ENCODE measurements at regions not wholly inside any gene's neighbourhood (a gene's known extent, or its start where the extent isn't known, plus 50 kb on each side); places are given as distances from the start of the nearest gene placed in this dataset.

DNA sequence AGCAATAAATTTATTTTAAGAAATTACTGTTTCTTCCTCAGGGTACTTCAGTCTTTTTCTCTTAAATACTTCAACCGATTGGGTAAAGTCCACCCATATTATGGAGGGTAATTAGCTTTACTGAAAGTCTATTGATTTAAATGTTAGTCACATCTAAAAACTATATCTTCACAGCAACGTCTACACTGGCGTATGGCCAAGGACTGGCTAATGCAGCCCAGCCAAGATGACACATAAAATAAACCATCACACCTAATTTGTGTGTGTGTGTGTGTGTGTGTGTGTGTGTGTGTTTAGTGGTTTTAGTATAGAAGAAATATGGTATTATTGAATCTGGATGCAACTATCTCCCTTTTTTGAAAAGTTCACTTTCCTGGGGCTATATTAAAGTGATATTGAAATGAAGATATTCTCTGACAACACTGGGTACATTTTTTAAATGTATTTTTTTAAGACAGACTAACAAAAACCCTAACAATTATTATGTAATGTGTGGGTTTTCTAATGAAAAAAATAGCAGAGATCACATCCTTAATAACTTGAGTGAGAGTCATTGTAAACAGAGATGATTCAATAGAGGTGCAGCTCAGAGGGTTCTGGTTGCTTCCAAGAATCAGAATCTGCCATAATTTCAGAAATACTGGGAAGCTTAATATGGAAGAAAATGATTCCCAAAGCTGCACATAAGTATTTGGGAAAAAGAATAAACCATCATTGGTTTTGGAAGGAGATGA lies 584.2 kb upstream of the MBL2 start:
- no peak for TF ChIP-seq CTCF (IDR thresholded peaks at IDR 0.05)
- TF ChIP-seq POLR2A (IDR thresholded peaks at IDR 0.05): no peak
